ENCODE measurements at regions not wholly inside any gene's neighbourhood (a gene's known extent, or its start where the extent isn't known, plus 50 kb on each side); places are given as distances from the start of the nearest gene placed in this dataset.

GRCh38 chr6:121858310-121858709, 422.9 kb downstream of the GJA1 start:
- Histone ChIP-seq H3K79me2 (ENCODE audit: control insufficient read depth, insufficient read depth, low read length, unreplicated experiment) (no peaks in the 10 kb centered on the region), H3K27ac (ENCODE audit: low read depth, low read length) (no peak overlapping the region), H2AFZ (ENCODE audit: low read length, unreplicated experiment) (no peak overlapping the region), H3K4me3 (ENCODE audit: low read depth, low read length) (no peak overlapping the region), H3K27me3 (ENCODE audit: insufficient read depth, low read length) (no peaks in the 10 kb centered on the region), H3K36me3 (ENCODE audit: insufficient read depth, low read length) (no peaks in the 10 kb centered on the region), H3K4me1 (ENCODE audit: control insufficient read depth, insufficient read depth, low read length, unreplicated experiment) (no peaks in the 10 kb centered on the region)

DNA sequence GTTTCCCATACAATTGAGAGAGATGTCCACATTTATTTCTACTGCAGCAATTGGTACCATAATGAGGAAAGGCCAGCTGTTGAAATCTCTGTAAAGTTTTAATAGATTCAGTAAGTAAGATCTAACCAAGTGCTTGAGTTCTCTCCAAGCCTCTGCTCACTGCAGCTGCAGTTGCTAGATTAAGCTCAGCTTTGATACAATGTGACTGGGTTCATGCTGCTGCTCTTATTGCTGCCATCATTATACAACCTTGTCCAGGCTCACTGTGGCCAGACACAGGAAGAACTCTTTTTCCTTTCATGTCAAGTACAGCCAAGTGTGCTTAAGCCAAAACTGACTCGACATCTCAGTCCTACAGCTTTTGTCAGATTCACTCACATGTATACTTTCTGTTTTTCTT, 423.5 kb downstream of the GJA1 start:
- no peaks in the 10 kb centered on the region for H3K36me3 ChIP-seq (ENCODE audit: insufficient read depth, low read length)

DNA sequence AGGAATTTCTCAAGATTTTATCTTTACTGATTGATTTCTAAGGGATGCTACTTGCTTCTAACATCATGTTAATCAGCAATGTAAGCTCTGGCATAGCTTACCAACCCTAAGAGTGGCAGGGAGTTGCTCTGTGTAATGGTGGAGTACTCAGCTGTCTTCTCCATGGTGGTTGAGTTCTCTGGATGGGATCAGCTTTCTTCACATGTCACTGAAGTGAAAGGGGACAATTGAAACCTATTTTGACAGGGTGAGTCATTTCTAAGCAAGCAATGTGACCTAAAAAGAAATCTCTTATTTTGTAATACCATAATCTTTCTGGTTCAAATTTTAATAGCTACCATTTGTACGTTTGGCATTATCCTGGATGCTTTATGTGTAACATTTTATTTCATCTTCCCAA, 430.4 kb downstream of the GJA1 start:
- Histone ChIP-seq H3K27me3 (ENCODE audit: insufficient read depth, low read length) (no peaks in the 10 kb centered on the region), H2AFZ (ENCODE audit: low read length, unreplicated experiment) (no peak overlapping the region), H3K36me3 (ENCODE audit: insufficient read depth, low read length) (no peaks in the 10 kb centered on the region), H3K4me3 (ENCODE audit: low read depth, low read length) (no peak overlapping the region), H3K4me1 (ENCODE audit: control insufficient read depth, insufficient read depth, low read length, unreplicated experiment) (no peaks in the 10 kb centered on the region), H3K27ac (ENCODE audit: low read depth, low read length) (no peak overlapping the region), H3K79me2 (ENCODE audit: control insufficient read depth, insufficient read depth, low read length, unreplicated experiment) (no peaks in the 10 kb centered on the region)

More for the DNA sequence above, 423.5 kb downstream of the GJA1 start:
- no peak overlapping the region for H3K27ac ChIP-seq (ENCODE audit: low read depth, low read length)
- H3K4me3 ChIP-seq (ENCODE audit: low read depth, low read length), result no peak overlapping the region
- H3K4me1 ChIP-seq (ENCODE audit: control insufficient read depth, insufficient read depth, low read length, unreplicated experiment), result no peaks in the 10 kb centered on the region
- H3K27me3 ChIP-seq (ENCODE audit: insufficient read depth, low read length), result no peaks in the 10 kb centered on the region
- no peak overlapping the region for H2AFZ ChIP-seq (ENCODE audit: low read length, unreplicated experiment)
- no peaks in the 10 kb centered on the region for H3K79me2 ChIP-seq (ENCODE audit: control insufficient read depth, insufficient read depth, low read length, unreplicated experiment)

DNA sequence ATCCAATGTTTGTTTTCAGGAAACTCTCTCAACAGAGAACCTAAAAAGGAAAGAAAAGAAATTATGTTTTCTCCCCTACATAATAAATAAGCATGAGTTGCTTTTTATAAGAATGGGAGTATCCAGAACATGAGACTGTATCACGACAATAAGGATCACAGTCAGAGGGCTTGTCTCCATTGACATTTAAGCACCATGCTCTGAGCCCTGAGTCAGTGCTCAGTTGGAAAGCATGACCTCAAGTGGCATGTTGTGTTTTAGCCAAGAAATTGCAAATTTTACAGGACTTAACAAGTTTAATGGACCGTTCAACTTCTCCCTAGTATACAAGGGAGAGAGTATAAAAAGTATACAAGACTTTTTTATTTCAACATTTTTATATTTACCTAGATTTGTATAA, 431.6 kb downstream of the GJA1 start:
- Histone ChIP-seq H3K79me2 (ENCODE audit: control insufficient read depth, insufficient read depth, low read length, unreplicated experiment) (no peaks in the 10 kb centered on the region), H2AFZ (ENCODE audit: low read length, unreplicated experiment) (no peak overlapping the region), H3K4me3 (ENCODE audit: low read depth, low read length) (no peak overlapping the region), H3K36me3 (ENCODE audit: insufficient read depth, low read length) (no peaks in the 10 kb centered on the region), H3K27ac (ENCODE audit: low read depth, low read length) (no peak overlapping the region), H3K4me1 (ENCODE audit: control insufficient read depth, insufficient read depth, low read length, unreplicated experiment) (no peaks in the 10 kb centered on the region), H3K27me3 (ENCODE audit: insufficient read depth, low read length) (no peaks in the 10 kb centered on the region)

DNA sequence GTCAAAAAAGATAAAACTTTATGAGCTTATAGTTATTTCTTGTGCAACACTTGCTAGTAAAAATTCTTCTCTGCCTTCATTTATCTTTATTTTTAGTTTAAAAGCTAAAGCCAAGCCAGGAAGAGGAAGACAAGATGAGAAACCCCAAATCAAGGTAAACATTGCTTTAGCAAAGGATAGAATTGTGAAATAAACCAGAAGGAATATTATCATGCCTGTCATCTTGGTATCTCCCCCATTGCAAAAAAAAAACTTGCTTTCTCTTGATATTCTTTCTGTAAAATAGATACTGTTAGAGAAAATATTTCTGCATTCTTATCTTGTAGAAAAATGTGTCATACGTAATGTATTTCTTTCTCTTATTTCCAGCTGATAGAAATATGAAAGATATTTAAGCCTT, 432.8 kb downstream of the GJA1 start:
- Histone ChIP-seq H3K4me1 (ENCODE audit: control insufficient read depth, insufficient read depth, low read length, unreplicated experiment) (no peaks in the 10 kb centered on the region), H2AFZ (ENCODE audit: low read length, unreplicated experiment) (no peak overlapping the region), H3K79me2 (ENCODE audit: control insufficient read depth, insufficient read depth, low read length, unreplicated experiment) (no peaks in the 10 kb centered on the region), H3K27ac (ENCODE audit: low read depth, low read length) (no peak overlapping the region), H3K4me3 (ENCODE audit: low read depth, low read length) (no peak overlapping the region), H3K27me3 (ENCODE audit: insufficient read depth, low read length) (no peaks in the 10 kb centered on the region), H3K36me3 (ENCODE audit: insufficient read depth, low read length) (no peaks in the 10 kb centered on the region)

GRCh38 chr6:121873595-121873994, 438.1 kb downstream of the GJA1 start:
- Histone ChIP-seq H3K27ac (ENCODE audit: low read depth, low read length) (no peak overlapping the region), H3K4me1 (ENCODE audit: control insufficient read depth, insufficient read depth, low read length, unreplicated experiment) (peaks cover 3% of the 10 kb centered on the region), H3K4me3 (ENCODE audit: low read depth, low read length) (no peak overlapping the region), H2AFZ (ENCODE audit: low read length, unreplicated experiment) (no peak overlapping the region), H3K79me2 (ENCODE audit: control insufficient read depth, insufficient read depth, low read length, unreplicated experiment) (no peaks in the 10 kb centered on the region), H3K27me3 (ENCODE audit: insufficient read depth, low read length) (no peaks in the 10 kb centered on the region), H3K36me3 (ENCODE audit: insufficient read depth, low read length) (no peaks in the 10 kb centered on the region)

GRCh38 chr6:121876721-121877120, 441.3 kb downstream of the GJA1 start:
- no peak overlapping the region for H3K4me3 ChIP-seq (ENCODE audit: low read depth, low read length)
- H3K79me2 ChIP-seq (ENCODE audit: control insufficient read depth, insufficient read depth, low read length, unreplicated experiment), result no peaks in the 10 kb centered on the region
- H3K36me3 ChIP-seq (ENCODE audit: insufficient read depth, low read length), result no peaks in the 10 kb centered on the region
- H2AFZ ChIP-seq (ENCODE audit: low read length, unreplicated experiment), result no peak overlapping the region
- no peaks in the 10 kb centered on the region for H3K27me3 ChIP-seq (ENCODE audit: insufficient read depth, low read length)
- H3K4me1 ChIP-seq (ENCODE audit: control insufficient read depth, insufficient read depth, low read length, unreplicated experiment), result peaks cover 18% of the 10 kb centered on the region
- H3K27ac ChIP-seq (ENCODE audit: low read depth, low read length), result no peak overlapping the region

DNA sequence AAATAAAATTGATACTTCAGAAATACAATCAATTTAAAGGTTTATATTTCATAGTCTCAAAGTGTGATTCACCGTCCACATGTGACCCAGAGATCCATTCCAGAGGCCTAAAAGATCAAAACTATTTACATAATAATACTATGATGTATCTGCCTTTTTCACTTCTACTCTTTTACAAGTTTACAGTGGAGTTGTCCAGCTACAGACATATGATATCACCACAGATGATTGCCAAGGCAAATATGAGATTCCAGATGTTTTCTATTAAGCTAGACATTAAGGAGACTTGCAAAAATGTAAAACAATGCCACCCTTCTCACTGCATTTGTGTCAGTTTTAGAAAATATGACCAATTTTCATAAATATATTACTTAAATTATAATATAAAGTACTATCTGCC, 443.7 kb downstream of the GJA1 start:
- Histone ChIP-seq H3K36me3 (ENCODE audit: insufficient read depth, low read length) (no peaks in the 10 kb centered on the region), H2AFZ (ENCODE audit: low read length, unreplicated experiment) (no peak overlapping the region), H3K27me3 (ENCODE audit: insufficient read depth, low read length) (no peaks in the 10 kb centered on the region), H3K4me1 (ENCODE audit: control insufficient read depth, insufficient read depth, low read length, unreplicated experiment) (peaks cover 38% of the 10 kb centered on the region), H3K27ac (ENCODE audit: low read depth, low read length) (no peak overlapping the region), H3K4me3 (ENCODE audit: low read depth, low read length) (no peak overlapping the region), H3K79me2 (ENCODE audit: control insufficient read depth, insufficient read depth, low read length, unreplicated experiment) (no peaks in the 10 kb centered on the region)

GRCh38 chr6:121880831-121881230, 445.4 kb downstream of the GJA1 start:
- no peaks in the 10 kb centered on the region for H3K27me3 ChIP-seq (ENCODE audit: insufficient read depth, low read length)

DNA sequence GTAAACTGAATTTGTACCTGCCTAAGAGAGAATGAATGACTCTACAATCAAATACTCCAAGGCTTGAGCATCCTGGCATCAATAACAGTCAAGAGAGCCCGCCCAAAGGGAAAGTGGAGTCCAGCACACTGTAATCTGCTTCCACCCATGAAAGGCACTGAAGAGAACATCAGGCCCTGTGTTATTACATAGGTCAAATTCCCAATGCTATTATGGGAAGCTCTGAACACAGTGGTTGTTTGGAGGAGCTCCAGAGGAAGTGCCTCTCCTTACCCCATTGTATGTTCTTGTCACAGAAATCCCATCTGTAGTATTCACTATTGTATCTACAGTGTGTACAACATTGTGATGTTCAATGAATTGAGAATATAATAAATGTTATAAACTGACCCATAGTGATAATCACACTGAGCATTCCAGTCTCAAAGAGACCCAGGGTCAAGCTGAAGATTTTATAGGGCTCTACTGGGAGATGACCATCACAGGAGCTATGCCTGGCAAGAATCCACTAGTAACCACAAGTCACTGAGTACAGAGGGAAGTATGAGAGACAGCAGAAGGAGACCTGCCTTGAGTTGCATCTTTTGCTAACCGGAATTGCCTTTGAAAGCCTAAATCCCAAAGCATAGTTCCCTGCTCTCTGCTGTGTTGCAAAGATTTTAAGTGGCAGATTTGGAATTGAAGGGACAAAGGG, 446.7 kb downstream of the GJA1 start:
- no peaks in the 10 kb centered on the region for H3K79me2 ChIP-seq (ENCODE audit: control insufficient read depth, insufficient read depth, low read length, unreplicated experiment)
- H3K27me3 ChIP-seq (ENCODE audit: insufficient read depth, low read length), result no peaks in the 10 kb centered on the region
- no peak overlapping the region for H2AFZ ChIP-seq (ENCODE audit: low read length, unreplicated experiment)
- peak overlapping the region; percentile 25; the same call in 1 of the 2 replicates for H3K4me3 ChIP-seq (ENCODE audit: low read depth, low read length)
- peak overlapping the region; percentile 43 for H3K27ac ChIP-seq (ENCODE audit: low read depth, low read length)
- peaks cover 52% of the 10 kb centered on the region for H3K4me1 ChIP-seq (ENCODE audit: control insufficient read depth, insufficient read depth, low read length, unreplicated experiment)
- H3K36me3 ChIP-seq (ENCODE audit: insufficient read depth, low read length), result no peaks in the 10 kb centered on the region

More at GRCh38 chr6:121880831-121881230, 445.4 kb downstream of the GJA1 start:
- Histone ChIP-seq H3K36me3 (ENCODE audit: insufficient read depth, low read length) (no peaks in the 10 kb centered on the region), H3K79me2 (ENCODE audit: control insufficient read depth, insufficient read depth, low read length, unreplicated experiment) (no peaks in the 10 kb centered on the region), H3K4me3 (ENCODE audit: low read depth, low read length) (no peak overlapping the region), H3K27ac (ENCODE audit: low read depth, low read length) (no peak overlapping the region), H2AFZ (ENCODE audit: low read length, unreplicated experiment) (no peak overlapping the region), H3K4me1 (ENCODE audit: control insufficient read depth, insufficient read depth, low read length, unreplicated experiment) (peaks cover 44% of the 10 kb centered on the region)

DNA sequence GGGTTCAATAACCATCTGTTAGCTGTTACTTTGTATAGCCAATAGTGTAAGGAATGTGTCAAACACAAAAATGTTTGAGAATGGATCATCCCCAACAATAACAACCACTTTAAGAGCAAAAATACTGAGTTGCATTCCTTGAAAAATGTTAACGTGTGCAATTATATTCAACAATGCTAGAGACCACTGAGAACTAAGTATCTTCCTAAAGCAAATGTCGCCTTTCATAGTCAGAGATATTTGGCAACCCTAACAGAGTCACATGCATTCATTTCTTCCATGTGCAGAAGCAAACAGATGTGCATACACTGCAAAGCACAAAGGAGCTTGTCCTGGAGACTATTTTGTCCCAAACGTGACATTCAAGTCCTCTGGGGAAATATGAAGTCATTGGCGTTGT, 448.6 kb downstream of the GJA1 start:
- Histone ChIP-seq H3K4me1 (ENCODE audit: control insufficient read depth, insufficient read depth, low read length, unreplicated experiment) (peaks cover 44% of the 10 kb centered on the region), H3K27ac (ENCODE audit: low read depth, low read length) (no peak overlapping the region), H2AFZ (ENCODE audit: low read length, unreplicated experiment) (no peak overlapping the region), H3K36me3 (ENCODE audit: insufficient read depth, low read length) (no peaks in the 10 kb centered on the region), H3K79me2 (ENCODE audit: control insufficient read depth, insufficient read depth, low read length, unreplicated experiment) (no peaks in the 10 kb centered on the region), H3K27me3 (ENCODE audit: insufficient read depth, low read length) (no peaks in the 10 kb centered on the region), H3K4me3 (ENCODE audit: low read depth, low read length) (no peak overlapping the region)
